NCI-H2029 (cell line): ENCODE measurements at regions not wholly inside any gene's neighbourhood (a gene's known extent, or its start where the extent isn't known, plus 50 kb on each side); places are given as distances from the start of the nearest gene placed in this dataset.

Source experiments
- DNase-seq: peaks from one replicate; lab custom pipeline; 2025; lab: John Stamatoyannopoulos, UW

- DNase-seq: no peak
Observed at GRCh38 chr2:238701341-238702206, 146.3 kb upstream of the TWIST2 start.

- no peak for DNase-seq
Observed at GRCh38 chr2:238702276-238703052, 145.4 kb upstream of the TWIST2 start.

GRCh38 chr2:238703053-238703415, 144.9 kb upstream of the TWIST2 start:
- DNase-seq: no peak

- DNase-seq: no peak
Observed at GRCh38 chr2:238703436-238703835, 144.4 kb upstream of the TWIST2 start.

- no peak for DNase-seq
Observed at GRCh38 chr2:238704471-238705225, 143.2 kb upstream of the TWIST2 start.

GRCh38 chr2:238706163-238706562, 141.7 kb upstream of the TWIST2 start:
- no peak for DNase-seq

- no peak for DNase-seq
Observed at GRCh38 chr2:238706673-238707072, 141.2 kb upstream of the TWIST2 start.

GRCh38 chr2:238709325-238710025, 138.4 kb upstream of the TWIST2 start:
- no peak for DNase-seq

GRCh38 chr2:238710032-238710735, 137.7 kb upstream of the TWIST2 start:
- no peak for DNase-seq

- no peak for DNase-seq
Observed at GRCh38 chr2:238710787-238711186, 137.1 kb upstream of the TWIST2 start.

GRCh38 chr2:238711346-238711745, 136.5 kb upstream of the TWIST2 start:
- DNase-seq: no peak

- DNase-seq: no peak
Observed at GRCh38 chr2:238712011-238712410, 135.9 kb upstream of the TWIST2 start.

GRCh38 chr2:238713198-238713826, 134.6 kb upstream of the TWIST2 start:
- DNase-seq: no peak

- no peak for DNase-seq
Observed at GRCh38 chr2:238714038-238714528, 133.8 kb upstream of the TWIST2 start.

GRCh38 chr2:238716171-238716570, 131.7 kb upstream of the TWIST2 start:
- DNase-seq: no peak

- DNase-seq: no peak
Observed at GRCh38 chr2:238716585-238716984, 131.3 kb upstream of the TWIST2 start.

- no peak for DNase-seq
Observed at GRCh38 chr2:238717084-238717483, 130.8 kb upstream of the TWIST2 start.

- DNase-seq: no peak
Observed at GRCh38 chr2:238719641-238720040, 128.2 kb upstream of the TWIST2 start.

- peak; percentile 4 for DNase-seq
Observed at GRCh38 chr2:238720232-238720672, 127.6 kb upstream of the TWIST2 start.

- DNase-seq: no peak
Observed at GRCh38 chr2:238722181-238722580, 125.7 kb upstream of the TWIST2 start.

- DNase-seq: no peak
Observed at GRCh38 chr2:238722883-238723282, 125.0 kb upstream of the TWIST2 start.
